Astrocyte (in vitro differentiated cells and primary cell): ENCODE measurements at regions not wholly inside any gene's neighbourhood (a gene's known extent, or its start where the extent isn't known, plus 50 kb on each side); places are given as distances from the start of the nearest gene placed in this dataset.

Experiments used
- DNase-seq: peaks from one replicate; pipeline ENCODE4 v3.0.0-alpha.2; 2010; ENCODE audit warnings: low read depth
- FAIRE-seq: peaks from 2 replicates; lab custom pipeline; 2011; peaks lifted over from hg19 to GRCh38; lab: Jason Lieb, UNC
- H2AFZ ChIP-seq: 2 replicates; pipeline ENCODE4 v1.6.0; 2012; ENCODE audit warnings: low read depth, low read length, inconsistent platforms
- H3K27ac ChIP-seq: 2 replicates; pipeline ENCODE4 v1.5.1; 2011; ENCODE audit warnings: low read depth, low read length, inconsistent platforms
- H3K27me3 ChIP-seq: 2 replicates; pipeline ENCODE4 v1.6.0; 2011; ENCODE audit warnings: low read length, inconsistent platforms; ENCODE audit not compliant: insufficient read depth
- H3K36me3 ChIP-seq: 2 replicates; pipeline ENCODE4 v1.5.1; 2011; ENCODE audit warnings: low read length, inconsistent platforms; ENCODE audit not compliant: insufficient read depth
- H3K4me1 ChIP-seq: 2 replicates; pipeline ENCODE4 v1.5.1; 2011; ENCODE audit warnings: low read length, inconsistent platforms; ENCODE audit not compliant: insufficient read depth
- H3K4me2 ChIP-seq: 2 replicates; pipeline ENCODE4 v1.6.0; 2012; ENCODE audit warnings: low read length, inconsistent platforms
- H3K4me3 ChIP-seq: 2 replicates; pipeline ENCODE4 v1.5.1; 2011; ENCODE audit warnings: low read depth, mild to moderate bottlenecking, low read length, inconsistent platforms; ENCODE audit not compliant: insufficient read depth
- H3K79me2 ChIP-seq: 2 replicates; pipeline ENCODE4 v1.6.0; 2012; ENCODE audit warnings: mild to moderate bottlenecking, low read length, inconsistent platforms; ENCODE audit not compliant: insufficient read depth
- H3K9ac ChIP-seq: 2 replicates; pipeline ENCODE4 v1.6.0; 2012; ENCODE audit warnings: mild to moderate bottlenecking, low read length, inconsistent platforms
- H3K9me3 ChIP-seq: 2 replicates; pipeline ENCODE4 v1.5.1; 2012; ENCODE audit warnings: low read depth, mild to moderate bottlenecking, low read length, inconsistent platforms; ENCODE audit not compliant: insufficient read depth
- H4K20me1 ChIP-seq: 2 replicates; pipeline ENCODE4 v1.6.0; 2012; ENCODE audit warnings: low read length, inconsistent platforms; ENCODE audit not compliant: insufficient read depth
- H3K27ac Mint-ChIP-seq: one replicate; pipeline ENCODE4 v1.8.0; 2021; ENCODE audit warnings: mild to moderate bottlenecking, mixed read lengths; ENCODE audit not compliant: unreplicated experiment
- H3K27me3 Mint-ChIP-seq: one replicate; pipeline ENCODE4 v1.8.0; 2021; ENCODE audit warnings: low read depth, mixed read lengths; ENCODE audit not compliant: unreplicated experiment
- H3K36me3 Mint-ChIP-seq: one replicate; pipeline ENCODE4 v1.8.0; 2021; ENCODE audit warnings: low read depth, mixed read lengths; ENCODE audit not compliant: unreplicated experiment
- H3K4me1 Mint-ChIP-seq: one replicate; pipeline ENCODE4 v1.8.0; 2021; ENCODE audit warnings: low read depth, mixed read lengths; ENCODE audit not compliant: unreplicated experiment
- H3K4me3 Mint-ChIP-seq: one replicate; pipeline ENCODE4 v1.8.0; 2021; ENCODE audit warnings: mild to moderate bottlenecking, moderate library complexity, mixed read lengths; ENCODE audit not compliant: unreplicated experiment
- H3K9me3 Mint-ChIP-seq: one replicate; pipeline ENCODE4 v1.8.0; 2021; ENCODE audit warnings: mild to moderate bottlenecking, mixed read lengths; ENCODE audit not compliant: unreplicated experiment
- CTCF ChIP-seq: IDR thresholded peaks from 2 replicates; pipeline ENCODE4 v1.5.1; 2011; ENCODE audit warnings: low read depth, mild to moderate bottlenecking, inconsistent platforms, low read length, moderate library complexity; ENCODE audit not compliant: insufficient read depth
- EZH2 ChIP-seq: IDR thresholded peaks from 2 replicates; pipeline ENCODE4 v1.6.1; 2012; ENCODE audit warnings: mild to moderate bottlenecking, low read length, inconsistent platforms; ENCODE audit not compliant: insufficient read depth

GRCh38 chr2:52194342-52194741, 1162.4 kb upstream of the NRXN1 start:
- Mint-ChIP-seq H3K27me3 (no peaks in the 10 kb centered on the region), H3K9me3 (no peaks in the 10 kb centered on the region)

GRCh38 chr2:52193804-52194203, 1161.9 kb upstream of the NRXN1 start:
- Mint-ChIP-seq H3K4me3 (no peak overlapping the region), H3K27ac (no peak overlapping the region), H3K4me1 (no peaks in the 10 kb centered on the region), H3K27me3 (no peaks in the 10 kb centered on the region), H3K9me3 (no peaks in the 10 kb centered on the region), H3K36me3 (no peaks in the 10 kb centered on the region)
- Histone ChIP-seq H3K79me2 (no peaks in the 10 kb centered on the region), H3K36me3 (no peaks in the 10 kb centered on the region), H3K27me3 (no peaks in the 10 kb centered on the region), H4K20me1 (no peaks in the 10 kb centered on the region), H2AFZ (no peak overlapping the region), H3K9me3 (no peaks in the 10 kb centered on the region), H3K4me3 (no peak overlapping the region), H3K9ac (no peak overlapping the region), H3K4me1 (no peaks in the 10 kb centered on the region), H3K4me2 (no peak overlapping the region), H3K27ac (no peak overlapping the region)
- no peak for DNase-seq
- no peak for TF ChIP-seq CTCF
- no peak for TF ChIP-seq EZH2
- FAIRE-seq, result no peak

More at GRCh38 chr2:52194342-52194741, 1162.4 kb upstream of the NRXN1 start:
- Histone ChIP-seq H3K27me3 (no peaks in the 10 kb centered on the region), H3K9me3 (no peaks in the 10 kb centered on the region), H3K27ac (no peak overlapping the region), H3K36me3 (no peaks in the 10 kb centered on the region), H3K9ac (no peak overlapping the region), H3K4me2 (no peak overlapping the region), H3K79me2 (no peaks in the 10 kb centered on the region), H4K20me1 (no peaks in the 10 kb centered on the region), H2AFZ (no peak overlapping the region), H3K4me1 (no peaks in the 10 kb centered on the region), H3K4me3 (no peak overlapping the region)
- TF ChIP-seq CTCF (no peak), EZH2 (no peak)
- Mint-ChIP-seq H3K36me3 (no peaks in the 10 kb centered on the region), H3K27ac (no peak overlapping the region), H3K4me1 (no peaks in the 10 kb centered on the region), H3K4me3 (no peak overlapping the region)
- no peak for FAIRE-seq
- no peak for DNase-seq

GRCh38 chr2:52192656-52193055, 1160.7 kb upstream of the NRXN1 start:
- no peaks in the 10 kb centered on the region for H3K27me3 ChIP-seq
- no peak overlapping the region for H3K4me3 Mint-ChIP-seq

More at GRCh38 chr2:52192656-52193055, 1160.7 kb upstream of the NRXN1 start:
- no peaks in the 10 kb centered on the region for H4K20me1 ChIP-seq
- H3K27ac ChIP-seq, result no peak overlapping the region
- H3K9me3 ChIP-seq, result no peaks in the 10 kb centered on the region
- no peaks in the 10 kb centered on the region for H3K4me1 Mint-ChIP-seq
- FAIRE-seq, result no peak
- no peak overlapping the region for H3K4me3 ChIP-seq
- DNase-seq, result no peak
- no peak overlapping the region for H3K4me2 ChIP-seq
- H2AFZ ChIP-seq, result no peak overlapping the region
- no peaks in the 10 kb centered on the region for H3K79me2 ChIP-seq
- H3K36me3 ChIP-seq, result no peaks in the 10 kb centered on the region
- H3K27me3 Mint-ChIP-seq, result no peaks in the 10 kb centered on the region
- TF ChIP-seq EZH2, result no peak
- TF ChIP-seq CTCF, result no peak
- no peaks in the 10 kb centered on the region for H3K36me3 Mint-ChIP-seq
- no peak overlapping the region for H3K9ac ChIP-seq
- H3K27ac Mint-ChIP-seq, result no peak overlapping the region
- no peaks in the 10 kb centered on the region for H3K9me3 Mint-ChIP-seq
- no peaks in the 10 kb centered on the region for H3K4me1 ChIP-seq
